GM19240 (cell line): ENCODE measurements at regions not wholly inside any gene's neighbourhood (a gene's known extent, or its start where the extent isn't known, plus 50 kb on each side); places are given as distances from the start of the nearest gene placed in this dataset.
"Not testable (repeated sequence)": the region's sequence is repeated elsewhere in the genome, so short reads cannot be mapped to it uniquely, and the experiment has no call there.

ENCODE experiments used
- DNase-seq: peaks from one replicate; pipeline ENCODE4 v3.0.0; 2011; ENCODE audit warnings: low spot score; ENCODE audit not compliant: insufficient read length

GRCh38 chr2:234565842-234566619, 69.2 kb upstream of the ARL4C start:
- DNase-seq, result no peak

- DNase-seq, result no peak
Observed at GRCh38 chr2:234565201-234565600, 68.3 kb upstream of the ARL4C start.

GRCh38 chr2:234564699-234565098, 67.8 kb upstream of the ARL4C start:
- DNase-seq, result no peak

- DNase-seq, result no peak
Observed at GRCh38 chr2:234559609-234560008, 62.7 kb upstream of the ARL4C start.

GRCh38 chr2:234558642-234559041, 61.8 kb upstream of the ARL4C start:
- DNase-seq, result no peak

GRCh38 chr2:234556848-234557573, 60.1 kb upstream of the ARL4C start:
- no peak for DNase-seq

- DNase-seq, result no peak
Observed at GRCh38 chr2:234555616-234556249, 58.9 kb upstream of the ARL4C start.

GRCh38 chr2:234555161-234555560, 58.3 kb upstream of the ARL4C start:
- no peak for DNase-seq

GRCh38 chr2:234553223-234553622, 56.3 kb upstream of the ARL4C start:
- DNase-seq, result not testable (repeated sequence)

GRCh38 chr2:234550511-234551107, 53.7 kb upstream of the ARL4C start:
- DNase-seq, result peak; percentile 50

- DNase-seq, result no peak
Observed at GRCh38 chr2:234550056-234550455, 53.2 kb upstream of the ARL4C start.

- no peak for DNase-seq
Observed at GRCh38 chr2:234548695-234549420, 52.0 kb upstream of the ARL4C start.

- no peak for DNase-seq
Observed at GRCh38 chr2:234546770-234547169, 49.9 kb upstream of the ARL4C start.
